Esophagus muscularis mucosa (tissue), 3 donors: ENCODE measurements at regions not wholly inside any gene's neighbourhood (a gene's known extent, or its start where the extent isn't known, plus 50 kb on each side); places are given as distances from the start of the nearest gene placed in this dataset.

ENCODE experiments used
- POLR2A ChIP-seq: fragments of 450-650 bp; IDR thresholded peaks from one replicate; pipeline ENCODE4 v1.6.1; 2017; ENCODE audit warnings: antibody characterized with exemption, moderate library complexity, mild to moderate bottlenecking, low read depth
- TF ChIP-seq, protein P1 (sequence below), 3 experiments: fragments of 200-600 bp in 2 of 3; fragments of 450-650 bp in 1 of 3; sonication (generic) in 2 of 3; IDR thresholded peaks; one replicate each; pipeline ENCODE4 v1.5.1; 2017 to 2019; ENCODE audit warnings: antibody characterized with exemption in 3 of 3, mild to moderate bottlenecking in 2 of 3, moderate library complexity in 1 of 3

DNA sequence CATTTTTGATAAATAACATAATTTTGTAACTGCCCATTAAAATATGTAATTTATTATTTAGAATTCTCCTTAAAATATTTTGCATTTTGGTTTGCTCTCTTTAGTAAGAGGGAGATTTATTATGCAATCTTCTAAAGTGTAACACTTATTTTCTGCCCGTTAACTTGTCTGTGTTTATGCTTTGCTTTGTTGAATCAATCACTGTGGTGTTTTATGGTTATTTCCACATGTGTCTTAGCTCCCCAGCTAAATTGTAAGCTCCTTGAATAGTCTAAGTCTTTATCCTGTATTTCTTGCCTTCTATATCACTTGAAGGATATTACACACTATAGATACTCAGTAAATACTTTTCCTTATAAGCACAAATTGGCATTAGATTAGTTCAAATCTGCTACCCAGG lies 166.6 kb upstream of the SPRED2 start:
- TF ChIP-seq POLR2A: no peak
- TF ChIP-seq, protein P1, sequence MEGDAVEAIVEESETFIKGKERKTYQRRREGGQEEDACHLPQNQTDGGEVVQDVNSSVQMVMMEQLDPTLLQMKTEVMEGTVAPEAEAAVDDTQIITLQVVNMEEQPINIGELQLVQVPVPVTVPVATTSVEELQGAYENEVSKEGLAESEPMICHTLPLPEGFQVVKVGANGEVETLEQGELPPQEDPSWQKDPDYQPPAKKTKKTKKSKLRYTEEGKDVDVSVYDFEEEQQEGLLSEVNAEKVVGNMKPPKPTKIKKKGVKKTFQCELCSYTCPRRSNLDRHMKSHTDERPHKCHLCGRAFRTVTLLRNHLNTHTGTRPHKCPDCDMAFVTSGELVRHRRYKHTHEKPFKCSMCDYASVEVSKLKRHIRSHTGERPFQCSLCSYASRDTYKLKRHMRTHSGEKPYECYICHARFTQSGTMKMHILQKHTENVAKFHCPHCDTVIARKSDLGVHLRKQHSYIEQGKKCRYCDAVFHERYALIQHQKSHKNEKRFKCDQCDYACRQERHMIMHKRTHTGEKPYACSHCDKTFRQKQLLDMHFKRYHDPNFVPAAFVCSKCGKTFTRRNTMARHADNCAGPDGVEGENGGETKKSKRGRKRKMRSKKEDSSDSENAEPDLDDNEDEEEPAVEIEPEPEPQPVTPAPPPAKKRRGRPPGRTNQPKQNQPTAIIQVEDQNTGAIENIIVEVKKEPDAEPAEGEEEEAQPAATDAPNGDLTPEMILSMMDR (IDR thresholded peaks at IDR 0.05): no peak
